SK-N-SH (cell line): ENCODE measurements at regions not wholly inside any gene's neighbourhood (a gene's known extent, or its start where the extent isn't known, plus 50 kb on each side); places are given as distances from the start of the nearest gene placed in this dataset.

Experiments used
- CTCF ChIA-PET: fragments of 300-600, 350-600 bp; formaldehyde crosslinking; extraction: SDS; loops from one replicate; lab custom pipeline; 2021; lab: Yijun Ruan, JAX
- POLR2A ChIA-PET: fragments of 350-600 bp; sonication (Branson Sonifier 250); formaldehyde crosslinking; extraction: SDS; loops from one replicate; lab custom pipeline; 2020; ENCODE audit warnings: antibody characterized with exemption, inconsistent platforms; lab: Yijun Ruan, JAX
- DNase-seq: peaks from one replicate; pipeline ENCODE4 v3.0.0; 2012
- H2AFZ ChIP-seq: fragments of 200-600 bp; sonication (generic); 2 replicates; pipeline ENCODE4 v1.8.1; 2016; ENCODE audit warnings: antibody characterized with exemption, mild to moderate bottlenecking, low read depth
- H3F3A ChIP-seq: fragments of 200-600 bp; sonication (generic); replicated peaks from 2 replicates; pipeline ENCODE3; 2016; ENCODE audit warnings: antibody characterized with exemption, mild to moderate bottlenecking; ENCODE audit not compliant: insufficient read depth
- H3K27ac ChIP-seq, 2 experiments: fragments of 200-500 bp in 1 of 2; fragments of 200-600 bp in 1 of 2; sonication (Bioruptor generic) in 1 of 2; sonication (generic), shearing (Covaris generic) in 1 of 2; 2 replicates each; pipeline versions ENCODE4 v1.5.1 to v1.6.1; 2014 to 2016; ENCODE audit warnings: low read depth in 2 of 2, inconsistent platforms in 1 of 2, low read length in 1 of 2, mild to moderate bottlenecking in 1 of 2, mixed read lengths in 1 of 2
- H3K27me3 ChIP-seq: fragments of 200-600 bp; sonication (generic), shearing (Covaris generic); 2 replicates; pipeline ENCODE4 v1.6.1; 2016; ENCODE audit warnings: mixed run types; ENCODE audit not compliant: insufficient read depth
- H3K36me3 ChIP-seq, 2 experiments: fragments of 200-500 bp in 1 of 2; fragments of 200-600 bp in 1 of 2; sonication (Bioruptor generic) in 1 of 2; sonication (generic) in 1 of 2; replicated peaks in 1 of 2; 2 replicates each; pipeline versions ENCODE3 to v1.5.1; 2014 to 2016; ENCODE audit warnings: low read length in 1 of 2, mild to moderate bottlenecking in 1 of 2; ENCODE audit not compliant: insufficient read depth in 2 of 2, control insufficient read depth in 1 of 2
- H3K4me1 ChIP-seq, 2 experiments: fragments of 200-500 bp in 1 of 2; fragments of 200-600 bp in 1 of 2; sonication (Bioruptor generic) in 1 of 2; sonication (generic), shearing (Covaris generic) in 1 of 2; 2 replicates each; pipeline versions ENCODE4 v1.5.1 to v1.6.1; 2014 to 2016; ENCODE audit warnings: low read depth in 1 of 2, low read length in 1 of 2, mixed run types in 1 of 2; ENCODE audit not compliant: insufficient read depth in 2 of 2, control insufficient read depth in 1 of 2
- H3K4me2 ChIP-seq: fragments of 200-600 bp; sonication (generic), shearing (Covaris generic); 2 replicates; pipeline ENCODE4 v1.6.1; 2017; ENCODE audit warnings: mixed run types
- H3K4me3 ChIP-seq, 2 experiments: fragments of 200-500 bp in 1 of 2; fragments of 200-600 bp in 1 of 2; sonication (Bioruptor generic) in 1 of 2; sonication (generic), shearing (Covaris generic) in 1 of 2; 2 replicates each; pipeline versions ENCODE4 v1.5.1 to v1.8.1; 2014 to 2016; ENCODE audit warnings: low read depth in 2 of 2, inconsistent platforms in 1 of 2, low read length in 1 of 2, mild to moderate bottlenecking in 1 of 2, mixed read lengths in 1 of 2, moderate library complexity in 1 of 2
- H3K79me2 ChIP-seq: fragments of 200-600 bp; sonication (generic); 2 replicates; pipeline ENCODE4 v1.8.1; 2017; ENCODE audit warnings: mild to moderate bottlenecking; ENCODE audit not compliant: insufficient read depth
- H3K9ac ChIP-seq: fragments of 200-600 bp; sonication (generic); 2 replicates; pipeline ENCODE4 v1.6.1; 2017; ENCODE audit warnings: mixed run types
- H3K9me2 ChIP-seq: fragments of 200-600 bp; sonication (generic); 2 replicates; pipeline ENCODE4 v1.6.1; 2017; ENCODE audit warnings: mixed run types
- H3K9me3 ChIP-seq: fragments of 200-600 bp; sonication (generic); 2 replicates; pipeline ENCODE4 v1.6.1; 2017; ENCODE audit warnings: mixed run types, mild to moderate bottlenecking, moderate library complexity
- H4K20me1 ChIP-seq: fragments of 200-600 bp; sonication (generic); 2 replicates; pipeline ENCODE4 v1.6.1; 2017; ENCODE audit warnings: mild to moderate bottlenecking, mixed run types; ENCODE audit not compliant: insufficient read depth
- EZH2phosphoT487 ChIP-seq: fragments of 200-600 bp; sonication (generic); IDR thresholded peaks from 2 replicates; pipeline ENCODE4 v1.6.1; 2017; ENCODE audit warnings: low read depth, mixed run types, mild to moderate bottlenecking, antibody characterized with exemption, moderate library complexity, borderline replicate concordance
- FOSL2 ChIP-seq: IDR thresholded peaks from 2 replicates; pipeline ENCODE4 v1.4.0; 2012; ENCODE audit warnings: low read depth, mild to moderate bottlenecking, moderate library complexity, borderline replicate concordance
- FOXM1 ChIP-seq: IDR thresholded peaks from 2 replicates; pipeline ENCODE4 v1.4.0; 2012; ENCODE audit warnings: low read depth, mild to moderate bottlenecking
- GABPA ChIP-seq: IDR thresholded peaks from 2 replicates; pipeline ENCODE4 v1.4.0; 2012; ENCODE audit warnings: low read depth, mild to moderate bottlenecking
- GATA2 ChIP-seq: sonication (generic); formaldehyde crosslinking; IDR thresholded peaks from 2 replicates; pipeline ENCODE4 v1.5.0; 2020; ENCODE audit warnings: mild to moderate bottlenecking, missing genetic modification reagents
- MAX ChIP-seq: IDR thresholded peaks from 2 replicates; pipeline ENCODE4 v1.4.0; 2012; ENCODE audit warnings: low read depth
- NRF1 ChIP-seq: IDR thresholded peaks from 2 replicates; pipeline ENCODE4 v1.6.1; 2012; ENCODE audit warnings: low read depth, mild to moderate bottlenecking, low read length
- PBX3 ChIP-seq: IDR thresholded peaks from 2 replicates; pipeline ENCODE4; 2012
- RCOR1 ChIP-seq: fragments of 150-350 bp; IDR thresholded peaks from 2 replicates; pipeline ENCODE4 v1.6.1; 2017; ENCODE audit warnings: antibody characterized with exemption, low read length
- REST ChIP-seq: IDR thresholded peaks from 2 replicates; pipeline ENCODE4 v1.6.1; 2012; ENCODE audit warnings: mild to moderate bottlenecking, low read depth, low read length, moderate library complexity
- RFX5 ChIP-seq: IDR thresholded peaks from 2 replicates; pipeline ENCODE4 v1.6.1; 2012; ENCODE audit warnings: mild to moderate bottlenecking, improper control_type of control experiment, low read length
- SIN3A ChIP-seq: IDR thresholded peaks from 2 replicates; pipeline ENCODE4 v1.6.1; 2012; ENCODE audit warnings: low read depth, mild to moderate bottlenecking, low read length, moderate library complexity, borderline replicate concordance
- SMC3 ChIP-seq: IDR thresholded peaks from 2 replicates; pipeline ENCODE4 v1.6.1; 2012; ENCODE audit warnings: low read depth, low read length, improper control_type of control experiment
- TAF1 ChIP-seq: IDR thresholded peaks from 2 replicates; pipeline ENCODE4 v1.6.1; 2012; ENCODE audit warnings: low read depth, mild to moderate bottlenecking, low read length, moderate library complexity, borderline replicate concordance
- TCF12 ChIP-seq: IDR thresholded peaks from 2 replicates; pipeline ENCODE4 v1.4.0; 2012
- TEAD4 ChIP-seq: IDR thresholded peaks from 2 replicates; pipeline ENCODE4 v1.4.0; 2012; ENCODE audit warnings: mild to moderate bottlenecking, borderline replicate concordance; ENCODE audit not compliant: insufficient read depth
- USF1 ChIP-seq: IDR thresholded peaks from 2 replicates; pipeline ENCODE4 v1.4.0; 2012; ENCODE audit warnings: low read depth, borderline replicate concordance
- USF2 ChIP-seq: fragments of 150-350 bp; IDR thresholded peaks from 2 replicates; pipeline ENCODE4 v1.6.1; 2017; ENCODE audit warnings: antibody characterized with exemption, low read length, low read depth, borderline replicate concordance
- WGBS: methylation state at CpG from one replicate; pipeline ENCODE4 v1.1.6; 2017; ENCODE audit warnings: low lambda C conversion rate; 5-methylcytosine and 5-hydroxymethylcytosine counted together

GRCh38 chr13:57424379-57424778 is 207.2 kb upstream of the PCDH17 start:
- Histone ChIP-seq H3K9me3 (no peaks in the 10 kb centered on the region), H4K20me1 (no peaks in the 10 kb centered on the region), H3F3A (no peaks in the 10 kb centered on the region), H3K36me3 (no peaks in the 10 kb centered on the region), H3K4me1 (no peaks in the 10 kb centered on the region), H3K79me2 (no peaks in the 10 kb centered on the region), H3K4me3 (no peak overlapping the region), H2AFZ (no peak overlapping the region), H3K9me2 (no peaks in the 10 kb centered on the region), H3K27ac (no peak overlapping the region), H3K27me3 (no peaks in the 10 kb centered on the region), H3K9ac (no peak overlapping the region), H3K4me2 (no peak overlapping the region)
- WGBS = 7% methylated on average over 1 of the region's 1 CpG
- ChIA-PET CTCF (no interaction called here), POLR2A (no interaction called here)
- no peak for DNase-seq
- TF ChIP-seq TCF12 (no peak), SIN3A (no peak), SMC3 (no peak), MAX (no peak), PBX3 (no peak), NRF1 (no peak), TAF1 (no peak), REST (no peak), GATA2 (no peak), USF1 (no peak), RFX5 (no peak), FOSL2 (no peak), USF2 (no peak), FOXM1 (no peak), TEAD4 (no peak), RCOR1 (no peak), EZH2phosphoT487 (no peak), GABPA (no peak)
